ENCODE measurements at regions not wholly inside any gene's neighbourhood (a gene's known extent, or its start where the extent isn't known, plus 50 kb on each side); places are given as distances from the start of the nearest gene placed in this dataset.

DNA sequence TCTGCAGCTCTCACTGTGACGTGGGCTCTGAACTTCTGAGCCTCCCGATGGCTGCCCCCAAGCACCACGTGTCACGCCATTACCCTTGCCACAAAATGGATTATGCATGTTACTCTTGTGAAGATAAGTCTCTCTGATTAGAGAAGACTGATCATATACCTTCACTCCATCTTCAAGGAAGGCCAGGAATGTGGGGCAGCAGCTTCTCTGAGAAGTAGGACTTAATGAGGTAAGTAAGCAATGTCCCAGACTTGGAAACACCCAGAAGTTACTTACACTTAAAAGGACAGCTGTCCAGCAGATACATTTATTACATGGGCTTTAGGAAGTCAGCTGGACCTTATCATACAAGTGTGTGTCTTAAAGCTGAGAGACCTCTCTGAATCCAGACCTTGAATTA, 155.0 kb downstream of the FGF1 start:
- H3K4me3 ChIP-seq (ENCODE audit: control insufficient read depth, low read depth, low read length), result no peak overlapping the region
- no peak for DNase-seq (ENCODE audit: low read depth)
- TF ChIP-seq, protein P1, sequence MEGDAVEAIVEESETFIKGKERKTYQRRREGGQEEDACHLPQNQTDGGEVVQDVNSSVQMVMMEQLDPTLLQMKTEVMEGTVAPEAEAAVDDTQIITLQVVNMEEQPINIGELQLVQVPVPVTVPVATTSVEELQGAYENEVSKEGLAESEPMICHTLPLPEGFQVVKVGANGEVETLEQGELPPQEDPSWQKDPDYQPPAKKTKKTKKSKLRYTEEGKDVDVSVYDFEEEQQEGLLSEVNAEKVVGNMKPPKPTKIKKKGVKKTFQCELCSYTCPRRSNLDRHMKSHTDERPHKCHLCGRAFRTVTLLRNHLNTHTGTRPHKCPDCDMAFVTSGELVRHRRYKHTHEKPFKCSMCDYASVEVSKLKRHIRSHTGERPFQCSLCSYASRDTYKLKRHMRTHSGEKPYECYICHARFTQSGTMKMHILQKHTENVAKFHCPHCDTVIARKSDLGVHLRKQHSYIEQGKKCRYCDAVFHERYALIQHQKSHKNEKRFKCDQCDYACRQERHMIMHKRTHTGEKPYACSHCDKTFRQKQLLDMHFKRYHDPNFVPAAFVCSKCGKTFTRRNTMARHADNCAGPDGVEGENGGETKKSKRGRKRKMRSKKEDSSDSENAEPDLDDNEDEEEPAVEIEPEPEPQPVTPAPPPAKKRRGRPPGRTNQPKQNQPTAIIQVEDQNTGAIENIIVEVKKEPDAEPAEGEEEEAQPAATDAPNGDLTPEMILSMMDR (IDR thresholded peaks at IDR 0.05; ENCODE audit: control insufficient read depth, insufficient read depth, low read depth, low read length, missing control alignments), result no peak

DNA sequence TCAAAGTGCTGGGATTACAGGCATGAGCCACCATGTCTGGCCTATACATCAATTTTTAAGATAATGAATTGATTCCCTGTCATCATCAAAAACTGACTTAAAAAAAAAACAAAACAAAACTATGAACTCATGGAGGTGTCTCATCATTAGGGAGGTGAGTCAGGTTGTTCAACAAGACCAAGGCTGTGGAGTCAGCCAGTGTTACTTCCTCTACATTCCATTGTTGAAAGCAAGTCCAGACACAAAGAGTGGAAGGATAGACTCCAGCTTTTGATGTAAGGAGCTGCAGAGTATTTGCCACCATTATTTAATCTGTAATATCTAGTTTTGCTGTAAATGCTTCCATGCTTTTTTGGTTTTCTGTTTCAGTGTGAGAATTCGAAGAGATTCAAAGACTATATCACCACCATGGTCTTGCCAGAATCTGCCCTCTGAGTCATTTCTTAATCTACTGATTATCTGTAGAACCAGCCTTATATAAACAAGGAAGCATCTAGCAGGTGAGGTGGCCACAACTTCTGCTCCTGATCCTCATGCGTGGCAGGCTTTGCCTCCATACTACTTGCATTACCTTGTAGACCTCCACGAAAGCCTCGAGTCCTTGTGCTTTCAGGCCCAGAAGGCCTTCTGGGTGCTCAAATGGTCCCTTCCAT, 156.1 kb downstream of the FGF1 start:
- TF ChIP-seq, protein P1 (IDR thresholded peaks at IDR 0.05; ENCODE audit: control insufficient read depth, insufficient read depth, low read depth, low read length, missing control alignments), result no peak
- H3K4me3 ChIP-seq (ENCODE audit: control insufficient read depth, low read depth, low read length), result no peak overlapping the region
- DNase-seq (ENCODE audit: low read depth), result no peak

DNA sequence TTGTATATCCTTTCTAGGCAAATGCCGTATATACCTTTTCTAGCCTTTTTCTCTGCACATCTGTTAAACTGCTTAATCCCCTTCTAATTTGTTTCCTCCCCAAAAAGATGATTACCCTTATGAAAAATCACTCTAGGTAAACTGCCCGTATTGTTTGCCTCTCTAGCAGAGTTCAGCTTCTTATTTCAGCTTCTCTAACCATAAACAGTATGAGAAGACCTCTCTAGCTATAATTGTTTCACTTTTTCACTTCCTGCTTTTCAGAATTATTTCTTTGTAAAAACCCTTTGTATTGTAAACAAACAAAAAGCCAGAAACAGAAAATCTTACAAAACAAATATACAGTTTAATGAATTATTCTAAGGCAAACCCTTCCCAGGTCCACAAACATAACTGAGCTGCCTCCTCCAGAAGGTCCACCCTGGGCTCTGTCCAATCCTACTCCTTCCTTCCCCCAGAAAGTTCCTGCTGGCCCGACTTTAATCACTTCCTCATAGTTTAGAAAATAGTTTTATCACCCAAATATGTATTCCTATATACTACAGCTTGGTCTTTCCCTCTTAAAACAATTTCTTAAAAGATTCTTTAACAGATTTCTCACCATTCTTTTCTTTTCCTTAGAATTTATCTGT, 158.1 kb downstream of the FGF1 start:
- DNase-seq (ENCODE audit: low read depth), result no peak
- TF ChIP-seq, protein P1 (IDR thresholded peaks at IDR 0.05; ENCODE audit: control insufficient read depth, insufficient read depth, low read depth, low read length, missing control alignments), result no peak
- no peak overlapping the region for H3K4me3 ChIP-seq (ENCODE audit: control insufficient read depth, low read depth, low read length)

DNA sequence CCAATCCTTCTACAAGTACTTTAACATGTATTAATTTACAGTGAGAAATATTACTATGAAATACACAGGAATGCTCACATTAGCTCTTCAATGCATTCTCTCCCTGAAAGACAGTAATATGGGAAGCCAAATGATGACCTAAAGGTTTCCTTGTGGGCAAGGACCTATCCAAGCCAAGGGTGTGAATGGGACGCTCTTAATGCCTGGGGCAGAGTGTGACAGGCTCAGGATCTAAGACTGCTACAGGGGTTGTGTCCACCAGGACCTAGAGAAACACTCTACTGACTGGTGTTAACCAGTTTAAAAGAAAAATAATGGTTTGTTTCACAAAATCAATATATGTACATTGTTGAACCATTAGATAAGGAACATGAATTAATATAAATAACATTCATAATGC, 158.7 kb downstream of the FGF1 start:
- TF ChIP-seq, protein P1 (IDR thresholded peaks at IDR 0.05; ENCODE audit: control insufficient read depth, insufficient read depth, low read depth, low read length, missing control alignments), result no peak
- DNase-seq (ENCODE audit: low read depth), result no peak
- H3K4me3 ChIP-seq (ENCODE audit: control insufficient read depth, low read depth, low read length), result no peak overlapping the region

DNA sequence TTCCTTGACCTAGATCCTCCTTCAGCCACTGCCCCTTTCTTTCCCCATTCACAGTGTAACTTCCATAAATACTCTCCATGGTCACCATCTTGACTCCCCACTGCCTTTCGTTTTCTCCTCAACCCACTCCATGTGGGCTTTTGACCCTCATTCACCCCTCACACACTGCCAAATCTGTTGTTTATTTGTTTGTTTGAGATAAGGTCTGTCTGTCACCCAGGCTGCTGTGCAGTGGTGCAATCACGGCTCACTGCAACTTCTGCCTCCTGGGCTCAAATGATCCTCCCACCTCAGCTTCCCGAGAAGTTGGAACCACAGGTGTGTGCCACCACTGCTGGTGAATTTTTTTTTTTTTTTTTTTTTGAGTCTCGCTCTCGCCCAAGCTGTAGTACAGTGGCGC, 162.9 kb downstream of the FGF1 start:
- DNase-seq (ENCODE audit: low read depth), result no peak
- TF ChIP-seq, protein P1 (IDR thresholded peaks at IDR 0.05; ENCODE audit: control insufficient read depth, insufficient read depth, low read depth, low read length, missing control alignments), result no peak
- no peak overlapping the region for H3K4me3 ChIP-seq (ENCODE audit: control insufficient read depth, low read depth, low read length)

DNA sequence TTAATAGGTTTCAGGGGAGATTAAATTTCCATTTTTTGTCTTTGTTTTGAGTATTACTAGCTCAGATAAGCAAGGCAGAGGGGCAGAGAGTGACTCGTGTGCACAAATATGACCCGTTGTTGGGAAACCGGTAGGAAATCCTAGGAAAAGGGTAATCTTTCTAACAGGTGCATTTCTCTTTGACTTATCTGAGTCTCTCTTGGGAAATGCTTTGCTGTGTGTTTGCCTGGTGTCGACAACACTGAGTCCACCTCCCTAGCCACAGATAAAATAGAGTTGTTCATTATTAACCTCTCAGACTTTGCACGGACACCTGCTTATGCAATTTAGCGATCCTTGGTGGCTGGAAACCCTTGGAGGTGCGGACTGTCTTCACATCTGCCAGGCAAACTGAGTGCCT, 164.2 kb downstream of the FGF1 start:
- no peak overlapping the region for H3K4me3 ChIP-seq (ENCODE audit: control insufficient read depth, low read depth, low read length)
- no peak for DNase-seq (ENCODE audit: low read depth)
- TF ChIP-seq, protein P1 (IDR thresholded peaks at IDR 0.05; ENCODE audit: control insufficient read depth, insufficient read depth, low read depth, low read length, missing control alignments), result no peak
